Neural progenitor cell (in vitro differentiated cells): ENCODE measurements at regions not wholly inside any gene's neighbourhood (a gene's known extent, or its start where the extent isn't known, plus 50 kb on each side); places are given as distances from the start of the nearest gene placed in this dataset.

Experiments
- DNase-seq: peaks from one replicate; pipeline ENCODE4 v3.0.0-alpha.2; 2016; ENCODE audit warnings: low spot score
- H2AFZ ChIP-seq: fragments of 200-600 bp; sonication (generic); replicated peaks from 2 replicates; pipeline ENCODE4 v1.6.1; 2016; ENCODE audit warnings: antibody characterized with exemption
- H3F3A ChIP-seq: fragments of 200-600 bp; sonication (generic); 2 replicates; pipeline ENCODE4 v1.6.1; 2016; ENCODE audit warnings: antibody characterized with exemption, low read depth
- H3K27ac ChIP-seq: fragments of 200-600 bp; sonication (generic); 2 replicates; pipeline ENCODE4 v1.5.1; 2016; ENCODE audit warnings: mild to moderate bottlenecking
- H3K27me3 ChIP-seq: fragments of 200-600 bp; sonication (generic); 2 replicates; pipeline ENCODE4 v1.6.1; 2016; ENCODE audit warnings: mild to moderate bottlenecking, moderate library complexity
- H3K36me3 ChIP-seq: fragments of 200-600 bp; sonication (generic); 2 replicates; pipeline ENCODE4 v1.5.1; 2016
- H3K4me1 ChIP-seq: fragments of 200-600 bp; sonication (generic); 2 replicates; pipeline ENCODE4 v1.6.1; 2016; ENCODE audit warnings: mixed run types
- H3K4me2 ChIP-seq: fragments of 200-600 bp; sonication (generic); 2 replicates; pipeline ENCODE4 v1.6.1; 2016
- H3K4me3 ChIP-seq: fragments of 200-600 bp; sonication (generic); 2 replicates; pipeline ENCODE4 v1.5.1; 2016
- H3K79me2 ChIP-seq: fragments of 200-600 bp; sonication (generic); 2 replicates; pipeline ENCODE4 v1.6.1; 2016; ENCODE audit warnings: low read depth
- H3K9ac ChIP-seq: fragments of 200-600 bp; sonication (generic); 2 replicates; pipeline ENCODE4 v1.6.1; 2016
- H3K9me3 ChIP-seq: fragments of 200-600 bp; sonication (generic); 2 replicates; pipeline ENCODE4 v1.5.1; 2016; ENCODE audit warnings: low read depth
- H4K20me1 ChIP-seq: fragments of 200-600 bp; sonication (generic); 2 replicates; pipeline ENCODE4 v1.6.1; 2016; ENCODE audit warnings: low read depth
- H3K27ac Mint-ChIP-seq: 3 replicates; pipeline ENCODE4 v1.8.0; 2021; ENCODE audit warnings: mixed read lengths
- H3K27me3 Mint-ChIP-seq: 2 replicates; pipeline ENCODE4 v1.8.0; 2022; ENCODE audit warnings: low read depth, mild to moderate bottlenecking, inconsistent platforms, moderate library complexity, mixed read lengths; ENCODE audit not compliant: insufficient read depth
- H3K36me3 Mint-ChIP-seq: 3 replicates; pipeline ENCODE4 v1.8.0; 2021; ENCODE audit warnings: mixed read lengths
- H3K4me1 Mint-ChIP-seq: 3 replicates; pipeline ENCODE4 v1.8.0; 2021; ENCODE audit warnings: mixed read lengths
- H3K4me3 Mint-ChIP-seq: 3 replicates; pipeline ENCODE4 v1.8.0; 2021; ENCODE audit warnings: mild to moderate bottlenecking, moderate library complexity, mixed read lengths
- H3K9me3 Mint-ChIP-seq: 3 replicates; pipeline ENCODE4 v1.8.0; 2020; ENCODE audit warnings: mixed read lengths
- CTCF ChIP-seq: fragments of 200-600 bp; sonication (generic); IDR thresholded peaks from 2 replicates; pipeline ENCODE4 v1.5.1; 2017; ENCODE audit warnings: antibody characterized with exemption, mild to moderate bottlenecking
- EZH2 ChIP-seq: fragments of 200-600 bp; sonication (generic); IDR thresholded peaks from 2 replicates; pipeline ENCODE4 v1.6.1; 2017; ENCODE audit warnings: antibody characterized with exemption, mild to moderate bottlenecking, moderate library complexity
- EZH2phosphoT487 ChIP-seq: fragments of 200-600 bp; sonication (generic); IDR thresholded peaks from 2 replicates; pipeline ENCODE4 v1.6.1; 2017; ENCODE audit warnings: antibody characterized with exemption

DNA sequence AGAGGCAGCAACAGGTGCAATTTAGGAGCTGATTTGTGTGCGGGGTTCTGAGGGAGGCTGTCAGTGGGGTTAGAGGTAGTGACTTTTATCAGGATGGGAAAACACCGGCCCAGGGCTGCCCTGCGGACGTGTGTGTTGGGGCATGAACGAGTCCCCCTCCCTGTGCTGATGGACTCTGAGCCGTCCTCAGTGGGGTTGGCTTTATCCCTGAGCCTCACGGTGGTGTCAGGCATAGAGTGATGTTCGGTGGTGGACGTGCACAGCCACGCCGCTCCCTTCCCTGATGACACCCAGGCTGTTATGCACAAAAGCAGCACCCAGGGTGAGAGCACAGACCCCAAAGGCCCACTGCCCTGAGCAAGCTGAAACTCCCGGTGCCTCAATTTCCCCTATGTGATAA is 809.1 kb downstream of the BRD1 start:
- TF ChIP-seq EZH2 (no peak), CTCF (no peak), EZH2phosphoT487 (no peak)
- Mint-ChIP-seq H3K27me3 (no peaks in the 10 kb centered on the region), H3K4me3 (no peak overlapping the region), H3K36me3 (no peaks in the 10 kb centered on the region), H3K27ac (no peak overlapping the region), H3K4me1 (peaks cover 15% of the 10 kb centered on the region), H3K9me3 (no peaks in the 10 kb centered on the region)
- no peaks in the 10 kb centered on the region for H3F3A ChIP-seq
- H3K4me2 ChIP-seq: no peak overlapping the region
- H3K79me2 ChIP-seq: no peaks in the 10 kb centered on the region
- no peaks in the 10 kb centered on the region for H3K4me1 ChIP-seq
- DNase-seq: no peak
- no peak overlapping the region for H3K9ac ChIP-seq
- no peaks in the 10 kb centered on the region for H3K9me3 ChIP-seq
- H3K36me3 ChIP-seq: no peaks in the 10 kb centered on the region
- no peak overlapping the region for H3K4me3 ChIP-seq
- no peaks in the 10 kb centered on the region for H3K27me3 ChIP-seq
- H3K27ac ChIP-seq: no peak overlapping the region
- no peaks in the 10 kb centered on the region for H4K20me1 ChIP-seq
- no peak overlapping the region for H2AFZ ChIP-seq

DNA sequence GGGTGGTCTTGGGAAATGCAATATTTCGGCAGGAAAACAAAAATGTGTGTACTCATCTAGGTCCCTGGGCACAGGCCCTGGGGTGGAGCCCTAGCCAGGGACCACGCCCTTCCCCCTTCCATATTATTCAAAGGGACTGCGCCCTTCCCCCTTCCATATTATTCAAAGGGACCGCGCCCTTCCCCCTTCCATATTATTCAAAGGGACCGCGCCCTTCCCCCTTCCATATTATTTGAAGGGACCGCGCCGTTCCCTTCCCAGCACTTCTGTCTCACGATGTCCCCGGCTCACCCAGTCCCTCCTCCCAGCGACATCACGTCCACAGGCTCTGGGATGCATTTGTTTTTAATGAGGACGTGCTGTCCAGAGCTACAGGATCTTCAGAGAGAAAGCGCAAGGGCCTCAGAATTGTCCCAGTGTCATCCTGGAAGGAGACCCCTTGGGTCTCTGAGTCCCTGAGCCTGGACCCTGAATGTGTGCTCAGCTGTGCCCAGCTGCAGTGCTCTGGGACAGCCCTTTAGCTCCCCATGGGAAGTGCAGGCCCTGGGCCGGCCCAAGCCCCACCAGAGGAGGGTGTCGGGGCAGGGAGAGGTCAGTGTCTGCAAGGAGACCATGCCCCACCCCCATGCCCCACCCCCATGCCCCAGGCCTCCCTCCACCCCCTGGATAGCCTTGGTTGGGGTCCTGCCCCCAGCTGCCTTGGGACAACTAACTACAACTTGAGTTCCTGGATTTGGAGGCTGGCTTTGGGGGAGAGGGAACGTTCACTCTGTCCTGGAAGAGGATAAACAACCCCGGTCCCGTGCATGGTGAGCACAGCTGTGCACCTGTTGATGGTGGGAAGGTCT is 810.0 kb downstream of the BRD1 start:
- H3K36me3 Mint-ChIP-seq: no peaks in the 10 kb centered on the region
- no peaks in the 10 kb centered on the region for H3K9me3 Mint-ChIP-seq
- Histone ChIP-seq H3K4me1 (no peaks in the 10 kb centered on the region), H3K27ac (no peak overlapping the region), H3K4me2 (no peak overlapping the region), H3K4me3 (no peak overlapping the region), H3K9me3 (no peaks in the 10 kb centered on the region), H3K79me2 (no peaks in the 10 kb centered on the region), H3K36me3 (no peaks in the 10 kb centered on the region), H2AFZ (no peak overlapping the region), H4K20me1 (no peaks in the 10 kb centered on the region), H3F3A (no peaks in the 10 kb centered on the region), H3K27me3 (no peaks in the 10 kb centered on the region), H3K9ac (no peak overlapping the region)
- no peak for TF ChIP-seq EZH2phosphoT487
- no peak for TF ChIP-seq EZH2
- no peak for TF ChIP-seq CTCF
- no peak for DNase-seq
- H3K27ac Mint-ChIP-seq: no peak overlapping the region
- H3K4me3 Mint-ChIP-seq: no peak overlapping the region
- H3K4me1 Mint-ChIP-seq: peaks cover 20% of the 10 kb centered on the region
- H3K27me3 Mint-ChIP-seq: peaks cover 4% of the 10 kb centered on the region

DNA sequence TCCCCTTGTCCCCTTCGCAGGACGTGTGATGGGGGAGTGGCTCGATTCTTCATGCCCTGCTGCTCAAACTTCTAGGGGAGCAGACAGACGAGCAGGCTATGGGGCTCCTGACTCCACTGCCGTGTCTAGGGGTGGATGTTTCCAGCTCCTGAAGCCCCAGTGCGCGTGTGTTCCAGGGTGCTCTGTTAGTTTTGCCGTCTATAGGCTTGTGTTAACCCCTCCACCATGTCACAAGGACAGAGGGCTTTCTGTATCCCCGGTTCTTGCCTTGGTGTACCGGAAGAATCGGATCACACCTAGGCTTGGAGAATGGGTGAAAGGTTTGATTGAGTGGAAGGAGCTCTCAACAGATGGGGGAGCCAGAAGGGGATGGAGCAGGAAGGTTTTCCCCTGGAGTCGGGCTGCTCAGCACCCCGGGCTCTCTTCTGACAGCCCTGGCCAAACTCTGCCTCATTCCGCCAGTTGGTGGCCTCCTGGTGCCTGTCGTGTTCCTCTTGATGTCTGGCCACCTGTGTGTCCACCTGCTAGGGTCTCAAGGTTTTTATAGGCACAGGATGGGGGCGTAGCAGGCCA is 810.7 kb downstream of the BRD1 start:
- H3K27me3 ChIP-seq: no peaks in the 10 kb centered on the region
- Mint-ChIP-seq H3K27ac (no peak overlapping the region), H3K36me3 (no peaks in the 10 kb centered on the region), H3K9me3 (no peaks in the 10 kb centered on the region), H3K4me1 (peaks cover 23% of the 10 kb centered on the region), H3K4me3 (no peak overlapping the region), H3K27me3 (peaks cover 4% of the 10 kb centered on the region)
- no peak overlapping the region for H2AFZ ChIP-seq
- no peaks in the 10 kb centered on the region for H3K9me3 ChIP-seq
- H3K4me3 ChIP-seq: no peak overlapping the region
- no peak for TF ChIP-seq CTCF
- no peak for TF ChIP-seq EZH2phosphoT487
- TF ChIP-seq EZH2: no peak
- H3K27ac ChIP-seq: no peak overlapping the region
- H3K4me2 ChIP-seq: no peak overlapping the region
- H3K36me3 ChIP-seq: no peaks in the 10 kb centered on the region
- H4K20me1 ChIP-seq: no peaks in the 10 kb centered on the region
- no peaks in the 10 kb centered on the region for H3K4me1 ChIP-seq
- no peak for DNase-seq
- no peaks in the 10 kb centered on the region for H3K79me2 ChIP-seq
- no peak overlapping the region for H3K9ac ChIP-seq
- H3F3A ChIP-seq: no peaks in the 10 kb centered on the region
